Breast epithelium (tissue), 4 donors: ENCODE measurements at regions not wholly inside any gene's neighbourhood (a gene's known extent, or its start where the extent isn't known, plus 50 kb on each side); places are given as distances from the start of the nearest gene placed in this dataset.

ENCODE experiments used
- DNase-seq, 2 donors: peaks; one replicate each; pipeline ENCODE4 v3.0.0-alpha.2; 2019; ENCODE audit warnings: low spot score in 2 of 2
- H3K27ac ChIP-seq, 2 donors: fragments of 200-600 bp; sonication (generic) in 1 of 2; one replicate each; pipeline ENCODE4 v1.5.1; 2016 to 2019; ENCODE audit warnings: mild to moderate bottlenecking in 1 of 2
- H3K27me3 ChIP-seq, 2 donors: fragments of 200-600 bp; sonication (generic) in 1 of 2; one replicate each; pipeline versions ENCODE4 v1.5.1 to v1.6.0; 2017 to 2019; ENCODE audit warnings: control low read depth in 1 of 2, mild to moderate bottlenecking in 1 of 2
- H3K36me3 ChIP-seq: fragments of 200-600 bp; one replicate; pipeline ENCODE4 v1.5.1; 2019
- H3K4me1 ChIP-seq, 2 donors: fragments of 200-600 bp; sonication (generic); one replicate each; pipeline ENCODE4 v1.5.1; 2016 to 2019; ENCODE audit warnings: control low read depth in 1 of 2
- H3K4me3 ChIP-seq, 3 donors: fragments of 200-600 bp; sonication (generic); 1 replicate in 2 of 3; 2 replicates in 1 of 3; pipeline ENCODE4 v1.5.1; 2016 to 2019; ENCODE audit warnings: mild to moderate bottlenecking in 3 of 3, moderate library complexity in 2 of 3
- H3K9me3 ChIP-seq, 2 donors: fragments of 200-600 bp; sonication (generic) in 1 of 2; one replicate each; pipeline ENCODE4 v1.5.1; 2016 to 2019; ENCODE audit warnings: control low read depth in 1 of 2
- POLR2A ChIP-seq: fragments of 450-650 bp; IDR thresholded peaks from one replicate; pipeline ENCODE4 v1.6.1; 2016; ENCODE audit warnings: antibody characterized with exemption, mild to moderate bottlenecking, moderate library complexity
- POLR2AphosphoS5 ChIP-seq, 3 donors: sonication (generic); formaldehyde crosslinking; IDR thresholded peaks; one replicate each; pipeline ENCODE4 v1.6.1; 2017; ENCODE audit warnings: antibody characterized with exemption in 3 of 3
- intact Hi-C: fragments of 100-400 bp; cut with DNase I; formaldehyde crosslinking; loops from one replicate; pipeline ENCODE4 v1.15.1; 2023; ENCODE audit warnings: low total_unique reads
- TF ChIP-seq, protein P1 (sequence below), 3 donors: fragments of 450-650 bp; IDR thresholded peaks; one replicate each; pipeline ENCODE4 v1.5.1; 2016 to 2017; ENCODE audit warnings: antibody characterized with exemption in 3 of 3, mild to moderate bottlenecking in 3 of 3, moderate library complexity in 3 of 3

DNA sequence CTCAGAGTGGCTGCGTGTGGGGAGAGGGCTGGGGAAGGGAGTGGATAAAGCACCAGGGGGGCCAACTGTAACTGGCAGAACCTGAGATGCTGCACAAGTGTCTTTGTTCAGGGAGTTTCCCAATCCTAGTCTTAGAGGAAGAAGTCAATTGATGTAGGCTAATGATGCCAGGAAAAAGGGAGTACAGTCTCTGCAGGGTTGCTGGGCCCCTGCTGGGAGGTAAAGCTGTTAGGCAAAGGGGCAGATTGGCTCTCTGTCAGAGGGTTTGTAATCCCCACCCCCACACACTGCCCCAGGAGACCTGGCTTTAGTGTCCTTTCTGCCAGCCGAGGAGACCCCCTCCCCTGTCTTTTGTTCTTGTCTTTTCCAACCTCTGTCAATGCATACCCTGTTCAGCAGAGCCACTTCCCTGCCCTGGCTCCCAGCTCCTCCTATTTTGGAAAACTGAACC is 178.4 kb downstream of the KCNA5 start:
- intact Hi-C loops = no loop called here
- Histone ChIP-seq H3K4me3 (no peak overlapping the region), H3K9me3 (no peaks in the 10 kb centered on the region), H3K36me3 (no peaks in the 10 kb centered on the region), H3K27ac (no peak overlapping the region), H3K4me1 (no peaks in the 10 kb centered on the region), H3K27me3 (no peaks in the 10 kb centered on the region)
- TF ChIP-seq POLR2AphosphoS5 (IDR thresholded peaks at IDR 0.05) (no peak), POLR2A (no peak)
- TF ChIP-seq, protein P1, sequence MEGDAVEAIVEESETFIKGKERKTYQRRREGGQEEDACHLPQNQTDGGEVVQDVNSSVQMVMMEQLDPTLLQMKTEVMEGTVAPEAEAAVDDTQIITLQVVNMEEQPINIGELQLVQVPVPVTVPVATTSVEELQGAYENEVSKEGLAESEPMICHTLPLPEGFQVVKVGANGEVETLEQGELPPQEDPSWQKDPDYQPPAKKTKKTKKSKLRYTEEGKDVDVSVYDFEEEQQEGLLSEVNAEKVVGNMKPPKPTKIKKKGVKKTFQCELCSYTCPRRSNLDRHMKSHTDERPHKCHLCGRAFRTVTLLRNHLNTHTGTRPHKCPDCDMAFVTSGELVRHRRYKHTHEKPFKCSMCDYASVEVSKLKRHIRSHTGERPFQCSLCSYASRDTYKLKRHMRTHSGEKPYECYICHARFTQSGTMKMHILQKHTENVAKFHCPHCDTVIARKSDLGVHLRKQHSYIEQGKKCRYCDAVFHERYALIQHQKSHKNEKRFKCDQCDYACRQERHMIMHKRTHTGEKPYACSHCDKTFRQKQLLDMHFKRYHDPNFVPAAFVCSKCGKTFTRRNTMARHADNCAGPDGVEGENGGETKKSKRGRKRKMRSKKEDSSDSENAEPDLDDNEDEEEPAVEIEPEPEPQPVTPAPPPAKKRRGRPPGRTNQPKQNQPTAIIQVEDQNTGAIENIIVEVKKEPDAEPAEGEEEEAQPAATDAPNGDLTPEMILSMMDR (IDR thresholded peaks at IDR 0.05) = no peak
- no peak for DNase-seq

DNA sequence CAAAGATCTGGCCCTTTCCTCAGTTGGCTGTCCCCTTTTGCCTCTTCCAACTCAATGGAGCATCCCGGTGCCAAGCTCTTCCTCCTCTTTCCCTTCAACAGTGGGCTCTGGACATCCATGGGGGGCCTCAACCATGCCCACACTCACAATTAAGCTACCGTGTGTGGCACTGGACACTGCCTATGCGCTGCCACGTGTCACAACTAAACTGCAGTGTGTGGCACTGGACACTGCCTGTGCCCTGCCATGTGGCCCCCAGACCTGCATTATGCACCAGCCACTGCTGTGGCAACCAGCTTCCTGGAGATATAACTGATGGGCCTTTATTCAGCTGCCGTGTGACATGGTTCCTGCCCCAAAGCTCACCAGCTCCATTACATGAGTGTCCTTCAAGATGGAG is 179.1 kb downstream of the KCNA5 start:
- DNase-seq = no peak
- intact Hi-C loops = no loop called here
- H3K27me3 ChIP-seq = no peaks in the 10 kb centered on the region
- H3K27ac ChIP-seq = no peak overlapping the region
- H3K4me1 ChIP-seq = no peaks in the 10 kb centered on the region
- H3K36me3 ChIP-seq = no peaks in the 10 kb centered on the region
- no peak for TF ChIP-seq POLR2AphosphoS5 (IDR thresholded peaks at IDR 0.05)
- no peak for TF ChIP-seq POLR2A
- TF ChIP-seq, protein P1 (IDR thresholded peaks at IDR 0.05) = no peak
- H3K9me3 ChIP-seq = no peaks in the 10 kb centered on the region
- H3K4me3 ChIP-seq = no peak overlapping the region

DNA sequence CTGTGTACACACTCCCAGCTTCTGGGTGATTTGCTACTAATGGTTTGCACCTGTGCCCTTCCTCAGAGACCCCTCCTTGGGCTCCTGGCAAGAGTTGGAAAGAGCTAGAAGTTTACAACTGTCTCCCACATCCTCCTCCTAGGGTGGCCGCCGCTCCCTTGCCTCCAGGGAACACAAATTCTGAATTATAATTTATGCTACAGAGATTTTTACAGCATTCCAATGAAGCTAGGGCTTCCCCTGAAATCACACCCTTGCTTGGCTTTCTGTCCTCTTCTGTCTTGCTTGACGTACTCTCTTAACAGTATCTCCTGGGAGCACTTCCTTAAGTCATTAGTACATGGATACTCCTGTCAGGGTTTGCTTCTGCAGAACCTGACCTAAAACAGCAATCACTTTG is 180.2 kb downstream of the KCNA5 start:
- TF ChIP-seq, protein P1 (IDR thresholded peaks at IDR 0.05) = no peak
- TF ChIP-seq POLR2A (no peak), POLR2AphosphoS5 (IDR thresholded peaks at IDR 0.05) (no peak)
- intact Hi-C loops = no loop called here
- no peaks in the 10 kb centered on the region for H3K27me3 ChIP-seq
- no peak overlapping the region for H3K27ac ChIP-seq
- no peaks in the 10 kb centered on the region for H3K36me3 ChIP-seq
- peaks cover 0 to 6% of the 10 kb centered on the region in 2 donors for H3K9me3 ChIP-seq
- H3K4me3 ChIP-seq = no peak overlapping the region
- no peak for DNase-seq
- H3K4me1 ChIP-seq = no peaks in the 10 kb centered on the region

- intact Hi-C loops = no loop called here
- TF ChIP-seq POLR2A = no peak
- TF ChIP-seq, protein P1 (IDR thresholded peaks at IDR 0.05) = no peak
- no peak for DNase-seq
- Histone ChIP-seq H3K27me3 (peaks cover 0 to 1% of the 10 kb centered on the region in 2 donors), H3K4me1 (no peaks in the 10 kb centered on the region), H3K4me3 (no peak overlapping the region), H3K36me3 (no peaks in the 10 kb centered on the region), H3K27ac (no peak overlapping the region), H3K9me3 (peaks cover 0 to 6% of the 10 kb centered on the region in 2 donors)
Observed at GRCh38 chr12:5226581-5226980, 182.9 kb downstream of the KCNA5 start.

DNA sequence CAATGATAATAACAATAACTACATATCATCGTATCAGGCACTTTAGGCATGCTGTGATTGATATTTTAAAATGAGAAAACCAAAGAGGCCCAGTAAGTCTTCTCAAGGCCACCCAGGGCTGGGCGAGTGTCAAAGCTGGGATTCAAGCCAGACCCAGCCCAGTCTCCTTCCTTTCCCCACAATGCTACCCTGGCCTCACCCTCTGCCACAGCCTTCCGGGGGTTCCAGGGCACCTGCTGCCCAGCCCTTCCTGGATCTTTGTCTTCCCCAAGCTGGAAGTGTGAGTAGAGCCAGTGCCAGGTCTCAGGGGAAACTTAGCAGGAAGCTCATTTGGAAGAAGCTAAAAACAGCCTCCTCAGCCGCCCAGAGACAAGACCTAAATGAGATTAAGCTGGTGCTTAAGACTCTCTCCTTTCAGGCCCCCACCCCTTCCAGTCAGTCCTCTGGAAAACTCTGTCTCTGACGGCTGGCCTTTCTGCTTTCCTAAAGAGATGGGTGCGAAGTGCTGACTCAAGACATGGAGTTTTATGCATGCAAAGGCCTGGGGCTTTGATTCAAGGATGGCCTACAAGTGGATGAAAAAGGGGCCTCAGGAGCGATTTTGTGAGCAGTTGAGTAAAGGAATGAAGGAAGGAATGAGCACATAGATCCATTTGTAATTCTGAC is 184.2 kb downstream of the KCNA5 start:
- Histone ChIP-seq H3K27ac (no peak overlapping the region), H3K4me3 (no peak overlapping the region), H3K9me3 (peaks cover 0 to 6% of the 10 kb centered on the region in 2 donors), H3K4me1 (no peaks in the 10 kb centered on the region), H3K36me3 (no peaks in the 10 kb centered on the region), H3K27me3 (peaks cover 0 to 12% of the 10 kb centered on the region in 2 donors)
- TF ChIP-seq POLR2AphosphoS5 (IDR thresholded peaks at IDR 0.05) (no peak), POLR2A (no peak)
- TF ChIP-seq, protein P1 (IDR thresholded peaks at IDR 0.05) = no peak
- intact Hi-C loops = no loop called here
- DNase-seq = no peak
